GM23248 (cell line): ENCODE measurements at regions not wholly inside any gene's neighbourhood (a gene's known extent, or its start where the extent isn't known, plus 50 kb on each side); places are given as distances from the start of the nearest gene placed in this dataset.

Experiments used
- EZH2 ChIP-seq: fragments of 200-600 bp; sonication (generic); IDR thresholded peaks from 2 replicates; pipeline ENCODE4 v1.6.1; 2018; ENCODE audit warnings: antibody characterized with exemption, mild to moderate bottlenecking; ENCODE audit not compliant: insufficient read depth, poor library complexity, severe bottlenecking
- EZH2phosphoT487 ChIP-seq: fragments of 200-600 bp; sonication (generic); IDR thresholded peaks from 2 replicates; pipeline ENCODE4 v1.6.1; 2018; ENCODE audit warnings: antibody characterized with exemption, moderate library complexity, mild to moderate bottlenecking, low read depth; ENCODE audit not compliant: insufficient read depth

DNA sequence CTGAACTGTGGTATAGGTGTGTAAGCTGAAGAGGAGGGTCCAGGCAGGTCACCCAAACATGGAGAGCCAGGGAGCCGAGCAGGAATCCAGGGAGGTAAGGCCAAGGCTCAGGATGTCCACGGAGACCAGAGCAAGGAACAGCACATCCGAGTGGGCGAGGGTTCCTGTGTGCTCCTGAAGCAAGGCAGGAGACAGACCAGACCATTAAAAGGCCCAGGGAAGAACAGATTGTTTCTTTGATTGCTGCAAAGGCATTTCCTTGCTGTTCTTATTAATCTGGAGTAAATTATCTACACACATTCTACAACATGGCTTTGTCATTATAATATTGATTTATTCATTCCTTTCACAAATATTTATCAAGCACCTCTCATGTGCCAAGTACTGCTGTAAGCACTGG lies 50.1 kb upstream of the SPTBN1 start:
- no peak for TF ChIP-seq EZH2phosphoT487
- TF ChIP-seq EZH2 = no peak
